ENCODE measurements at regions not wholly inside any gene's neighbourhood (a gene's known extent, or its start where the extent isn't known, plus 50 kb on each side); places are given as distances from the start of the nearest gene placed in this dataset.
"Not testable (repeated sequence)": the region's sequence is repeated elsewhere in the genome, so short reads cannot be mapped to it uniquely, and the experiment has no call there.

DNA sequence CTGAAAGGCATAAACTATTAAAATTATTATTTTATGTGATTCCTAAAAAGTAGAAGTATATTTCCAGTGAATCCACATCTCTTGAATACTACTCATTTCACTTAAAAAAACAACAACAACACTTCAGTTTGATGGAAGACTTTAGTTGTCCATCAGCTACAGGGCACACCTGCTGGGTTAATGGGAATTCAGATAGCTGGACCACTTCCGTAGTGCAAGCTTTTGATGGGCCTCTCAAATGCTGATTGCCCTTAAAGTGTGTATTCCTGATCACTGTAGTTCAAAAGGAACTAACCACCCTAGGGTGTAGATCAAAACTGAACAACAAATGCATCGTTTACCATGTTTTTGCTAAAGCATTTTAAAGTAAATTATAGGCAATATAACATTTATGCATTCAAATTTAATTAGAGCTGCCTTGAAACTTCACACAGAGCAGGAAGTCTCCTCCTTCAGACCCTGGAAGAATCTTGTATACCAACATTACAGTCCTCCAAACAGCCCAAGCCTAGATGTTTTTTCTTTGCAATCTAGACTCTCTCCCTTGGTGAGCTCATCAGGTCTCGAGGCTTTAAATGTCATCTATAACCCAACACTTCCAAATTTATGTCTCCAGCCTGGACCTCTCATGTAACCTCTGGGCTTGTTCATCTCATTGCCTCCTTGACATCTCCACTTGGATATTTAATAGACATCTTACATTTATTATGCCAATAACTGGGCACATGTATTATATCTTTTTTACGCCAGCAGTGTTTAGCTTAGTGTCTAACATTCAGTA is 510.1 kb upstream of the SLC39A10 start:
- no peak for DNase-seq

DNA sequence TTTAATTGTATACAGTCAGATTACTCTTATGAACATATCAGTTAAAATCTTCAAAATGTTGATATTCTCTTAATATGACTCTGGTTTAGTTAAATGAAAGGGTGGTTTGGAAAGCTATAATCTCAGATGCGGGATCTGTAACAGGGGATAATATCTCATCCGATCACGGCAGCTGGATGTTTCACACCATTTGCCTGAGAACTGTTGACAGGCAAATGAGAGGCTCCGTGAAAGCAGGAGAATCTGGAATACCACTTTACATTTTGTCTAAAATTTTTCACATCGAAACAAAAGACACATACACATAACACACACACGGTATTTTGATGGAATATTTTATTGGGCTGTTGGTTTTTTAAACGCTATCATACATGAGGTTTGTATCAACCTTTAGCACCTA is 518.6 kb upstream of the SLC39A10 start:
- no peak for DNase-seq

DNA sequence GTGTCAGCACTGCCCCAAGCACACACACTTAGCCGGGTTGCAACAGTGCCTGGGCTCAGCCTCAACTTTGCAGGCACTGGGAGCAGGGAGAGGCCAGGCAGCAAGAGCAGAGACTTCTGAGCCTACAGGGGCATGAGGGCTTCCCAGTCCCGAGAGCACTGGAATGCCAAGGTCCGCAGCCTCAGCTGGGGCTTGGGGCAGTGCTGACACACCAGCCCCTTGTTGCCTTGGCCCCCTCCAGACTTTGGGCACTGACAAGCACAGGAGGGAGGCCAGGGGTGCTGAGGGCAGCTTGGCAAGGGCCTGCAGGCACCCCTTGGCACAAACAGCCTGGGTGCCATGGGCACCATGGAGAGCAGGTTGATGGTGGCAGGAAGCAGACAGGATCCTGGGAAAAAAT is 531.1 kb upstream of the SLC39A10 start:
- not testable (repeated sequence) for DNase-seq

DNA sequence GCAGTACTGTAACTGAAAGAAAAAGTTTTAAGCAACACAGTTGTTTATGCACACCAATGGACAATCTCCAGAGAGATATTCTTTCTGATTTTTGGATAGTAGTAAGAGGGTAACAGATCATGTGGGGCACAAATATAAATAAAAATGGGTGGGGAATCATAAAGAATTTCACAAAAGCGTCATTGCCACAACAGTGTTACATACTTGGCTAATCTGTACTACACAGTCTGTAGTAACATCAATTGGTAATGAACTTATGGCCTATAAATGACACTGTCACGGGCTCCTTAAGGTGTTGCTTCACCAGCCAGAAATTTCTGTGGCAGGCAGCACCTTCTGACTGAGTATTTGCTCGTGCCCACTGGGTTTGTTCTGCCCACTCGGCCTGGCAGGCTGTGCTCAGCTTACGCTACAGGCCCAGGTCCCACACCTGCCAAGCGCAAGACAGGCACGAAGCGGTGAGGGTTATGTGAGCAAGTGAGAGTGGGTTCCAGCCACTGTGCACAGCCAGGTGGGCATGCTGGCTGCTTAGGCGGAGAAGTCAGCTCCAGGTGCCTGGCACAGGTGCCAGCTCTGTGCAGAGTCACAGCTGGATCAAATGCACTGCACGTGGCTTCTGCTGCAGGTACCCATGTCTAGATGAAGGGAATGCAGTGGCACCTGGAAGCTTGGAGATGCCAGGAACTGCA is 532.5 kb upstream of the SLC39A10 start:
- no peak for DNase-seq

DNA sequence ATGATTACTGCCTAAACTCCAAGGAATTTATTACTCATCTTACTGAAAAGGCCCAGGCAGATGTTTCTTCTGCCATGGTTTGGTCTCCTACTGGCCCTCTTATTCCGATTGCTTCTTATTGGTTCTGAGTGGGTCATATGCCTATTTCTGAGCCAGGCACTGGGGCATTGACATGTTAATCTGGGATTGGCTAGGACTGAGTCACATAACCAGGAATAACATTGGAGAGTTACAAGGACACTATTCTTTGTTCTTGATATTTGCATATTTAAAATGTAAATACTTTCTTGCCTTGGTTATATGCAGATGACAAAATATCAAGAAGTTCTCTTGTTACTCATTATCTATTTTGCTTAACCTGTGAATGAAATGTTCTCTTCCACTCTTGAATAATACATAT is 534.4 kb upstream of the SLC39A10 start:
- DNase-seq, result no peak

DNA sequence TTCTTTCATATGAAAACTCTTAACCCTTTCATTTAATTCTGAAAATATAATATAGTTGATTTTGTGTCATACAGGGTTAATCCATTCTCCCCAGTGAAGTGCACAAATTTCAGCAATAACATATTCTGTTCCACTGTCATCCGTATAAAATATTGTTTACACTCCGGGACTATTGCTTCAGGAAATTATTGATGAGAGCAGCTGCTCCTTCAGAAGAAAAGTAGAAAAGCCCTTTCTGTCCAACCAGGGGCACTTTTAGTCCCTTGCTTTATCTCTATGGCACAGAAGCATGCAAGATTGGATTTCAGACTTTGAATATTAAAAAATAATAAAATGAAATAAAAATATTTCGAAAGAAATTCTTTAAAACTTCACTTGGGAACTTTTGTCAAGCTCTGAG is 535.7 kb upstream of the SLC39A10 start:
- DNase-seq, result no peak

DNA sequence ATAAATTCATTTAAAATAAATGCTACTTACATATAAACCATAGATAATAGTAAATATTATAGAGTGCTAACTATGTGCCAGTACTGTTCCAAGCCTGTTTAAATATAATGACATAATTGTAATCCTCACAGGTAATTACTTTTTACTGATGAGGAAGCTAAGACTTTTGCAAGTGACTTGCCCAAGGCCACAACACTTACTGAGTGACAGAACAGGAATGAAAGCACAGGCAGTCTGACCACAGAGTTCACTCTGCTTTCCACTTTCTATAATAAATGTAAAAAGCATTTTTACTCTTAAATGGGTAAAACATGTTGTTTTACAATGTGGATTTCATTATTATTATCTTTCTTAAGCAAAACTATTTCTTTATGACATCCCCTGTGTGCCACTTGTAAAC is 537.8 kb upstream of the SLC39A10 start:
- no peak for DNase-seq

DNA sequence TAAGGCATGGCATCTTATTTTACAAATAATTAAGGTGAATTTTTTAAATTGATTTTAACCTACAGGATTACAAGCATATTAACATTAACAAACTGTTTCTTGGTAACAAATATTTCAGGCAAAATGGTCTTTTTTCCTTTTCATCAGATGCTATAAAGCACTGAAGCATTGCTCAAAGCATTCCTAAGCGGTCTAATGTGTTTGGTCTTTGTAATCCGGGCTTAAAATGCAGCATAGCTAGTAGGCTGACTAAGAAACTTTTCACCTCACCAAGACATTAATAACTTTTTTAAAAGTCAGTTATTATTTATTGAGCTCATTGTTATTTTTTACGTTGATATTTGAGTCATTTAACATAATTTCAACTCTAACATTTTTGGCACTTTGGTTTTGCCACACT is 538.8 kb upstream of the SLC39A10 start:
- no peak for DNase-seq

DNA sequence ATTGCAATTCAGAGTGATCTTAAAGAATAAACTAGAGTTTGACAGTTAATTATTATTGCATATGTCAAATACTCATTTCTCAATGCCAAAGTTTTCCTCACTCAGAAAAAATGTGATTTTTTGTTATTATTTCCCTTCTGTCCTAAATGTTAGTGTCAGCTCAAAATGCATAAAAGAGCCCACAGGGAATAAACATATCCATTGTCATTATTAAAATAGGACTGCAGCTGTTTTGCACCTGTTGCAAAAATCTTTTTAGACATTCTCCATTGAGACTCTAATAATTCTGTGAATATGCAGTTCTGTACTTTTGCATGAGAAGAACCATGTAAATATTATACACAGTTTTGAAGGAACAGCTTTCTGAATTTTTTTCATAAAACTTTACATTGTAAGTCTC is 540.0 kb upstream of the SLC39A10 start:
- DNase-seq, result no peak

DNA sequence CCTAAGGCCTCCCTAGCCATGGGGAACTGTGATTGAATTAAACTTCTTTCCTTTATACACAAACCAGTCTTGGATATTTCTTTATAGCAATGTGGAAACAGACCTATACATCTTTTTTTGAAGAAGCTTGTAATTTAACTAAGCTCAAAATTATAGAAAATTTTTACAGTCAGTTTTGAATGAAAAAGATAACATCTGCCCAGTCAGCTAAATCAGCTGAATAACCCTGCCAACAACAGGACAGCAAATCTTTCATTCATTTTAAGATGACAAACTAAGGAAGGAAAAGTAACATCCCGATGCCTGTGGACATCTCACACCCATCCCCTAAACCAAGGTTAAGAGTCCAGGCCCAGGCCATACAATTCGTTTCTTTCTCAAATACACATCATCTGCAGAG is 541.3 kb upstream of the SLC39A10 start:
- DNase-seq, result no peak

DNA sequence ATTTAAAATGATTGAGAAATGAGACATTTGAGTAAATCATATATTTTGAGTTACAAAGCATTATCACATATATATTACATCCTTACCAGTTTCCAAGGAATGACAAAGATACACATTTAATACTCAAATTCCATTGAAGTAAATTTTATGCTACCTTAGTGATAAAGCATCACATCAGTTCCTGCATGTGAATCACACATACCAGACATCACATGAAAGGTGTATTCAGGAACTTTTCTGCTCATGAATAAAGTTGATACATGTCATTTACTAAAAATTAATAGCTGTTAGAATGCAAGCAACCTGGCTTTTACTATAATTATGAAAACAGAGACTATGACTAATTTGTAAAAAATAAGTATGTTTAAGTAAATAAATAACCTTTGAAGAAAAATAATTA is 548.8 kb upstream of the SLC39A10 start:
- DNase-seq, result no peak

DNA sequence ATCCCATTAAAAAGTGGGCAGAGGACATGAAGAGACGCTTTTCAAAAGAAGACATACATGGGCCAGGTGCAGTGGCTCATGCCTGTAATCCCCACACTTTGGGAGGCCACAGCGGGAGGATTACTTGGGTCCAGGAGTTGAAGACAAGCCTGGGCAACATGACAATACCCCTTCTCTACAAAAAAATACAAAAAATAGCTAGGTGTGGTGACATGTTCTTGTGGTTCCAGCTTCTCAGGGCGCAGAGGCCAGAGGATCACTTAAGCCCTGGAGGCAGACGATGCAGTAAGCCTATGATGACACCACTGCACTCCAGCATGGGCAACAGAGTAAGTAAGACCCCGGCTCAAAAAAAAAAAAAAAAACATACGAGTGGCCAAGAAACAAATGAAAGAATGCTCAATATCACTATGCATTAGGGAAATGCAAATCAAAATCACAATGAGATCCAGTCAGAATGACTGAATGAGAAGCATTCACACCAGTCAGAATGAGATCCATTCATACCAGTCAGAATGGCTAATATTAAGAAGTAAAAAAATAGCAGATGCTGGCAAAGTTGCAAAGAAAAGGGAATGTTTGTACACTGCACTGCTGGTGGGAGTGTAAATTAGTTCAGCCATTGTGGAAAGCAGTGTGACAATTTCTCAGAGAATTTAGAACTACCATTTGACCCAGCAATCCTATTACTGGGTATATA is 550.2 kb upstream of the SLC39A10 start:
- no peak for DNase-seq

DNA sequence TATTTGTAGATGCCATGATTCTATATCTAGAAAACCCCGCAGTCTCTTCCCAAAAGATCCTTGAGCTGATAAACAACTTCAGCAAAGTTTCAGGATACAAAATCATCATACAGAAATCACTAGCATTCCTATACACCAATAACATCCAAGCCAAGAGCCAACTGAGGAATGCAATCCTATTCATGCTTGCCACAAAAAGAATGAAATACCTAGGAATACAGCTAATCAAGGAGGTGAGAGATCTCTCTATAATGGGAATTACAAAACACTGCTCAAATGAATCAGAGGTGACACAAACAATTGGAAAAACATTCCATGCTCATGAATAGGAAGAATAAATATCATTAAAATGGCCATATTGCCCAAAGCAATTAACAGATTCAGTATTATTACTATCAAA is 551.4 kb upstream of the SLC39A10 start:
- no peak for DNase-seq

DNA sequence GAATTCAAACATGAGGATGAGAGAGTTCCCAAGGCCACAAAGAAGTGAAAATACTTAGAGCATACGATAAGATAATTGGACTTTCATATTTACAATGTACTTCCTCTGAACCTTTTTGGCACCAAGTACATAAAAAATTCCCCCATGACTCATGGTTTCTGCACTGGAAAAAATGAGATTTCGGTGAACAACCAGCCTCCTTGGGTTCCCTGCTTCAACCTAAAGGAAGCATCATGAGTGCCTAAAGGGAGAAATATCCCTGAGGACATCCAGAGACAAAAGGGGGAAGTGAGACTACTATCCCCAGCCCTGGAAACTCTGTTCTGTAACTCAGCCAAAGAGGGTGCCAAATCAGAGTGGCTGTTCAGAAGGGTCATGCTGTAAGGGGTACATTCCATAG is 562.7 kb upstream of the SLC39A10 start:
- DNase-seq, result no peak

DNA sequence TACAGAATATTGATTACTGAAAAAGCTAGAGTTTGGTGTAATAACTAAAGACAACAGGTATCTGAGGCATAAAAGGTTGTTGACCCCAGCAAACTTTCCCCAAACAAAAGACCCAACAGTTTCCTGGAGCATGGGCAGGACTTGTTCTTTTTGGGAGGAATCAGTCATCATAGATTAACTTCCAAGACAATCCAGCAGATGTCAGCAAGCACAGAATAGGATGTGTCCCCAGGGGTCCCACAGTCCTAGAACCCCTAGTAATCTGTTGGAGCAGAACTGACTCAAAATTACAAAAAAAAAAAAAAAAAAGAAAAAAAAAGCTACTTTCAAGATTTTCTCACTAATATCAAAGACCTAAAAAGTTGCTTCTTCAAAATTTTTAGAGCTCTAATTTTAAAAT is 564.7 kb upstream of the SLC39A10 start:
- DNase-seq, result no peak

DNA sequence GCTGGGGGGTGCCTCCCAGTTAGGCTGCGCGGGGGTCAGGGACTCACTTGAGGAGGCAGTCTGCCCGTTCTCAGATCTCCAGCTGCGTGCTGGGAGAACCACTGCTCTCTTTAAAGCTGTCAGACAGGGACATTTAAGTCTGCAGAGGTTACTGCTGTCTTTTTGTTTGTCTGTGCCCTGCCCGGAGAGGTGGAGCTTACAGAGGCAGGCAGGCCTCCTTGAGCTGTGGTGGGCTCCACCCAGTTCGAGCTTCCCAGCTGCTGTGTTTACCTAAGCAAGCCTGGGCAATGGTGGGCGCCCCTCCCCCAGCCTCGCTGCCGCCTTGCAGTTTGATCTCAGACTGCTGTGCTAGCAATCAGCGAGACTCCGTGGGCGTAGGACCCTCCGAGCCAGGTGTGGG is 584.2 kb upstream of the SLC39A10 start:
- not testable (repeated sequence) for DNase-seq

DNA sequence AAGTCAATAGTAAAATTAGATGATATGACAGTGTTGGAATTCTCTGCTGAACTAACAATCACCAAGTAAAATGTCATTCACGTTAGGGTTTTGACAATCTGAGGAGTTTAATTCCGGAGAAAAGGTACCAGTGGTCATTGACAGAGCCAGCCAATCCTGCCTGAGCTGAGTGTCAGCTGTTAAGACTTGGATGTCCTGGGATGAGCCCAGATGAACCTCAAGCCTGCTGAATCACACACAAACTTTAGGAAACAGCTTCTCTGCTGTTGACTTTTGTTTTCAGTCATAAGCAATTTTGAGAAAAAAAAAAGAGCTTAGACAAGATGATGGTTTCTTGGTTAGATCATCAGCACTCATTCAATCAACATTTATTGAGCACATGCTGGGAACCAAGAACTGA is 600.0 kb upstream of the SLC39A10 start:
- DNase-seq, result no peak

DNA sequence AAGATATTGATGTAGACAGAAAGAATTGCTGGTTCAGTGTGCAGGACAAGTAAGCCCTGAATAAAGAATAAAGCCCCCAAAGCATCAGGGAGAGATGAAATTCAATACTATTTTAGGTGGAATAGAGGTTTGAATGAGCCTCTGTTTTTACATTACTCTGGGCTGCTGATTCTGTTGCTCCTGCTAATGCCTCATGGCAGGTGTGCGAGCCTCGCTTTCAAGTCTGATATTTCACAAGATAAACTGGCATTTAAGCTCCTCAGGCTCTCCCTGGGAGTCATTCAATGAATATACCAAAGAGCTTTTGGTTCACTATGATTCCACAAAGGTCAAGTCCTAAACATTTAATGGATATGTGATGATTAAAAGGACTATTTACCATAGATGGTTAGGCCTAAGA is 601.0 kb upstream of the SLC39A10 start:
- no peak for DNase-seq

DNA sequence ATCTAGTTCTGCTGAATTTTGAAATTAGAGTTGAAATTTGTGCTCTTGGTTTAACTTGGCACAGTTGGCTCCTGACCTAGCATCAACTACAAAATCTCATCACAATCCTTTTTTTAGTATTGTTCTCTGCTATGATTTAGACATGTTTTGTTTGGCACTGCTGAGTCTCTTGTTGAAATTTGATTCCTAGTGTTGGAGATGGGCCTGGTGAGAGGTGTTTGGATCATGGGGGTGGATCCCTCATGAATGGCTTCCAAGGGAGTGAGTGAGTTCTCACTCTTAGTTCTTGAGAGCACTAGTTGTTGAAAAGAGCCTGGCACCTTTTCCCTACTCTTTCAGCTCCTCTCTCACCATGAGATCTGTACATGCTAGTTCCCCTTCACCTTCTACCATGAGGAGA is 605.6 kb upstream of the SLC39A10 start:
- no peak for DNase-seq

DNA sequence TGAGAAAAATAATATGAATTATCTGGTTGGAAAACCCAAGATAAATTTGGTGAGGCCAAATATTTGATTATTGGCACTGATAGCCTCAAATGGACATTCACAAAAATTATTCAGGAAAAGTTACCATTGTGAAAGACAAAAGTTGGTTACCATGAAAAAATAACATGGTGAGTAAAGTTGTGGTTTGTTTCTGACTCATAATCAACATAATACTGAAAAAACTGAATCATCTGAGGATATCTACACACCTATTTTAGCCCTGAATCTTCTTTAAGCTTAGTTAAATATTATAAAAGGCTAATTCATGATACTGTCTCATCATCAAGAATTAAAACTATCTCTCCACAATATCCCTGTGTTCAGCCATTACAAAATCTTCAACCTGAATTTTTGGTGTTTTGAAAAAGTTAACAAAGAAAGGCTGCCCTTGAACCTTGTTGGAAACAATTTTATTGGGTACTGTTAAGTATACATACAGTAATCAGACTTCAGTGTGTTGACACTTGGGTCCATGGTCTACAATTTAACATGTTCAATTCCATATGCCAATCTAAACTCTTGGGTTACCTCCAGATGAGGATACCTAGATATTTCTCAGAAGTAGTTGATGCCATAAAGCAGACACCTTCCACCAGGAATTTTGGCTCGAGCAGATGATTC is 607.5 kb upstream of the SLC39A10 start:
- no peak for DNase-seq

DNA sequence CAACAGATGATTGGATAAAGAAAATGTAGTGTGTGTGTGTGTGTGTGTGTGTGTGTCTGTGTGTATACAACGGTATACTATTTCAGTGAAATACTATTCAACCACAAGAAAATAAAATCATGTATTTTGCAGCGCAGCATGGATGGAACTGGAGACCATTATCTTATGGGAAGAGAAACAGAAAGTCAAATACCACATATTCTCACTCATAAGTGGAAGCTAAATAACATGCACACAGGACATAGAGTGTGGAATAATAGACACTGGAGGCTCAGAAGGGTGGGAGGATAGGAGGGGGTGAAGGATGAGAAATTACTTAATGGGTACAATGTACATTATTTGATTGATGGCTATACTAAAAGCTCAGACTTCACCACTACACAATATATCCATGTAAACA is 609.1 kb upstream of the SLC39A10 start:
- DNase-seq, result no peak

DNA sequence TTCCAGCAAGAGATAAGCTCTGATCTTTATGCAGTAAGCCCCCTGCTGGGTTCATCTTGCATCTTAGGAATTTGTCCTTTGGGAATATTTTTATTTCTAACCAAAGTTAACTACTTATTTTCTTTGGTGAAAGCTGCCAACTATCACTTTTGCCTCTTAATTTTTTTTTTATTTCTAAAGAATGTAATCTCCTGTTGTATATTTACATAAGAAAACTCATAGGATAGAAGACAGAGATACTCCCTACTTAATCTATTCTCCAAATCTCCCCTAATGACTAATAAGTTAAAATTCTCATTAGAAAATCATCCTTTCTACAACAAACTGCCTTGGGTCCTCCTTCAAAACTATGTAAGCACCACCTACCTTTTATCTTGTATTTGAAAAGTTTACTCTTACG is 612.2 kb upstream of the SLC39A10 start:
- no peak for DNase-seq

DNA sequence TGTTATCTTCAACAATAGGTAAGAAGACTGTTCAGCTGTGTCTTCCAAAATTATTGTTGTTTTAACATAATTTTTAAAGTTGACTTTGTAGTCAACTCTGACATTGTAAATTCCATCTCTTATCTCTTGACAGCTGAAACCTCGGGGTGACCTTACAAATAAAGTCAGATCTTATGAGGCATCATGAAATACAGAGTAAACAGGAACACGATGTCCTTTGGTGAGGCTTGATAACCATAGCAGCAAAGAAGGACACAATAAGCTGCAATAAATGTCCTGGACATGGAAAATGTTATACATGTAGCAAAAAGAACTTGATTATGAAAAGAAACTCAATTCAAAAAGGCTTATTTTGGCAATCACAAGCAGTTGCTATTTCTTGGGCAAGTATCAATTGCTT is 618.9 kb upstream of the SLC39A10 start:
- no peak for DNase-seq

DNA sequence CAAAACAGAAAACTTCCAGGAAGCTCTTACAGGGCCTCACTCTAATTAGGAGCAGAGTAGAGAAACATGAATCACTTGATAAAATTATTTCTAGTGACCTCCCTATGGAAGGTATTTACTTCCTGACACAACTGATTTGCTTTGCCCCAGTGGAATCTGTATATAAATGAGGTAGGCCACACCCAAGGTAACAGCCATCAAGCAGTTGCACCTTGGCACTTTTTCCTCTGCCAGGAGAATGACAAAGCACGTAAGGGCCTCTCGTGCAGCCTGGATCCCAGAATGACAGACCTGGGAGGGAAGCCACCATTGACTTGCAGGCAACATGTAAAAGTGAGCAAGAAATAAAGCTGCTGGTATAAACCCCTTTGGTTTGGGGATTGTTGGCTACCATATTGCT is 620.0 kb upstream of the SLC39A10 start:
- no peak for DNase-seq

Data from NCI-H187 (cell line).